ENCODE measurements at regions not wholly inside any gene's neighbourhood (a gene's known extent, or its start where the extent isn't known, plus 50 kb on each side); places are given as distances from the start of the nearest gene placed in this dataset.

- no peak for TF ChIP-seq CTCF (IDR thresholded peaks at IDR 0.05)
- TF ChIP-seq POLR2A (IDR thresholded peaks at IDR 0.05): no peak
- no peak for TF ChIP-seq POLR2AphosphoS5 (IDR thresholded peaks at IDR 0.05)
These were observed 171.1 kb upstream of the JARID2 start for GRCh38 chr6:15074806-15075205.
